ENCODE measurements at regions not wholly inside any gene's neighbourhood (a gene's known extent, or its start where the extent isn't known, plus 50 kb on each side); places are given as distances from the start of the nearest gene placed in this dataset.

DNA sequence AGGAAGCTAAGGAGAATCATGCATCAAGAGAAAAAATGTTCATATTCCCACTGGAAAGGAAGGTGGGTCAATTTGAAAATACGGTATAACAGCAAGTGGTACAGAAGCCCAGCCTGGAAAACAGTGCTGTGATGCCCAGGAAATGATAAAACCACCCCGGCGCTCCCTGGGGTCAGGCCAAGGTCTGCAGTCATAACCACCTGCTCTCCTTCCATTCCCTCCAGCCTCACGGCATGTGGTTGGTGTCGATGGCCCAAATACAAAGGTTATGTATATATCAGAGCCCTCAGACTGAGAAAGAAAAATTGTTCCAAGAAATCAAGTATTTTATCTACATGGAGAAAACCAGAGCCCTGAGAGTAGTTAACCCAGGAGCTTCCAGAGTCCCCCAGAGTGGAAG is 208.1 kb upstream of the CDYL start:
- no peak for DNase-seq (ENCODE audit: extremely low spot score)
- TF ChIP-seq EP300 (IDR thresholded peaks at IDR 0.05) (no peak), POLR2AphosphoS5 (IDR thresholded peaks at IDR 0.05) (no peak), POLR2A (IDR thresholded peaks at IDR 0.05; ENCODE audit: low read depth) (no peak)
- TF ChIP-seq, protein P1, sequence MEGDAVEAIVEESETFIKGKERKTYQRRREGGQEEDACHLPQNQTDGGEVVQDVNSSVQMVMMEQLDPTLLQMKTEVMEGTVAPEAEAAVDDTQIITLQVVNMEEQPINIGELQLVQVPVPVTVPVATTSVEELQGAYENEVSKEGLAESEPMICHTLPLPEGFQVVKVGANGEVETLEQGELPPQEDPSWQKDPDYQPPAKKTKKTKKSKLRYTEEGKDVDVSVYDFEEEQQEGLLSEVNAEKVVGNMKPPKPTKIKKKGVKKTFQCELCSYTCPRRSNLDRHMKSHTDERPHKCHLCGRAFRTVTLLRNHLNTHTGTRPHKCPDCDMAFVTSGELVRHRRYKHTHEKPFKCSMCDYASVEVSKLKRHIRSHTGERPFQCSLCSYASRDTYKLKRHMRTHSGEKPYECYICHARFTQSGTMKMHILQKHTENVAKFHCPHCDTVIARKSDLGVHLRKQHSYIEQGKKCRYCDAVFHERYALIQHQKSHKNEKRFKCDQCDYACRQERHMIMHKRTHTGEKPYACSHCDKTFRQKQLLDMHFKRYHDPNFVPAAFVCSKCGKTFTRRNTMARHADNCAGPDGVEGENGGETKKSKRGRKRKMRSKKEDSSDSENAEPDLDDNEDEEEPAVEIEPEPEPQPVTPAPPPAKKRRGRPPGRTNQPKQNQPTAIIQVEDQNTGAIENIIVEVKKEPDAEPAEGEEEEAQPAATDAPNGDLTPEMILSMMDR (IDR thresholded peaks at IDR 0.05), result no peak
- H3K27ac ChIP-seq (replicated peaks in 1 of 4), result no peak overlapping the region

DNA sequence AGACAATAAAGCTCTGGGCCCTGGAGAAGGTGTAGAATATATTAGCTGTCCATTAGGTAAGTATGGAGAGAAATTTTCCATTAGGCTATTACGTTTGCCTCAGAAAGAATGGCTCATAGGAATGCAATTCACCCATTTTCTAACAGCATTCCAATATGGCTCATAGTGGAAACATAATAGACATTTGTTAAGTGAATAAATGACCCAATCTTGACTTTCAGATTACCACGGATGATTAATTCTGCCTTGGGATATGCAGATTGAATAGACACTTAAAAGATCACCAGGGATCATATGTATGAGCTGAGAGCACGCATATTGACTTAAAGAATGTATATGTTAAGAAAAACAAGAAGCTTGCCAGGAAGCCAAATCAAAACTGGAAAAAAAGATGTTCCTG is 209.1 kb upstream of the CDYL start:
- intact Hi-C loops (cut with DNase I), result no loop called here
- TF ChIP-seq POLR2A (IDR thresholded peaks at IDR 0.05; ENCODE audit: low read depth) (no peak), POLR2AphosphoS5 (IDR thresholded peaks at IDR 0.05) (no peak), EP300 (IDR thresholded peaks at IDR 0.05) (no peak)
- TF ChIP-seq, protein P1 (IDR thresholded peaks at IDR 0.05), result no peak
- H3K27me3 ChIP-seq, result no peaks in the 10 kb centered on the region
- WGBS, result 71% methylated on average over 3 of the region's 3 CpGs
- DNase-seq (ENCODE audit: extremely low spot score), result no peak
- no peak overlapping the region for H3K27ac ChIP-seq (replicated peaks in 1 of 4)
- no peaks in the 10 kb centered on the region for H3K36me3 ChIP-seq
- H3K9me3 ChIP-seq, result peaks cover 0 to 22% (median 20%) of the 10 kb centered on the region in 4 donors
- peaks cover 0 to 13% (median 11%) of the 10 kb centered on the region in 4 donors for H3K4me1 ChIP-seq
- no peak overlapping the region for H3K4me3 ChIP-seq

More for the DNA sequence above, 208.1 kb upstream of the CDYL start:
- intact Hi-C loops (cut with DNase I), result no loop called here
- no peaks in the 10 kb centered on the region for H3K36me3 ChIP-seq
- H3K4me1 ChIP-seq, result peaks cover 0 to 13% (median 11%) of the 10 kb centered on the region in 4 donors
- peaks cover 0 to 22% (median 21%) of the 10 kb centered on the region in 4 donors for H3K9me3 ChIP-seq
- 85% methylated on average over 5 of the region's 5 CpGs for WGBS
- H3K4me3 ChIP-seq, result no peak overlapping the region
- H3K27me3 ChIP-seq, result no peaks in the 10 kb centered on the region

DNA sequence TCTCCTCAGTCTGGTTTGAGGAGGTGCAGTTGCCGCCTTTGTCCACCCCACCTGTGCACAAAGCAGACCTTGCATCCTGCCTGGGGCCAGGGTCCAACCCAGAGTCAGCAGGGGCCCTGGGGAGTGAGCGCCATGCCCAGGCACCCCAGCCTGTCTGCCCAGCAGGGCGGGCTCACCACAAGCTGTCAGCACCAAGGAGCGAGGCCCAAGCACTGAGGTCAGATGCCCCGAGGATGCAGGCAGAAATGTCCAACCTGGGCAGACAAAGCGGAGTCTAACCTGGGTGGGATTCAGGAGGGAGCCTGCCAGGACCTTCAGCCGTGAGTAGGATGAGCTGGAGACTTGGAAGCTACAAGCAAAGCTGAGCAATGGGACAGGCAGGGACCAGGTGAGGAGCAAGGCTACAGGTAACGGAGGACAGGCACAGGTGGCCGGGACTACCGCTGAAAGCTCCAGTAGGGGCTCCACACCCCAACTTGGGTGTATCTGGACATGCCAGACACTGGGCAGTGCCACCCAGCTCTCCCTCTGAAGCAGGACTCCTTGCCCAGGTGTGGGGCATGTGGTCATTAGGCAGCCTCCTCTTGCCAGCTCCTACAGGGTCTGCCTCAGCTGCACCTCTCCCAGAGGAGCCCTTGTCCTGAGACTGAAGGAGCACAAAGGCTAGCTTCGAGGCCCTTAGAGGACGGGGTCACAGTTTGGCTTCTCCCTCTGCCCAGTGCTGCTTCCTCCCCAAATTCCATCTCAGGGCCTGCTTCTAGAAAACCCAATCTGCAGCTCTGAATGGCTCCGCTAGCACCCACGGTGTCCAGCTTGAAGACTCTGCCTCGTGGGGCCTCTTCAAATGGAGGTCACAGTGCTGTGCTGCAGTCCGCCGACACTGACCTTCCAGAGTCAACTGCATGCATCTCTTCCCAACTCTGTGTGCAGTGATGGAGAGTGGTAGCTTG is 210.6 kb upstream of the CDYL start:
- DNase-seq (ENCODE audit: extremely low spot score), result peak; percentile 91
- Histone ChIP-seq H3K4me3 (no peak overlapping the region), H3K9me3 (peaks cover 0 to 9% (median 8%) of the 10 kb centered on the region in 4 donors), H3K4me1 (peaks cover 0 to 13% (median 11%) of the 10 kb centered on the region in 4 donors), H3K27ac (replicated peaks in 1 of 4) (peak overlapping the region in 3 of 4 donors; percentile 33 to 65 (median 44)), H3K27me3 (no peaks in the 10 kb centered on the region), H3K36me3 (no peaks in the 10 kb centered on the region)
- intact Hi-C loops (cut with DNase I), result no loop called here
- 82% methylated on average over 13 of the region's 17 CpGs for WGBS
- TF ChIP-seq POLR2AphosphoS5 (IDR thresholded peaks at IDR 0.05) (no peak), POLR2A (IDR thresholded peaks at IDR 0.05; ENCODE audit: low read depth) (no peak), EP300 (IDR thresholded peaks at IDR 0.05) (no peak)
- TF ChIP-seq, protein P1 (IDR thresholded peaks at IDR 0.05), result no peak

DNA sequence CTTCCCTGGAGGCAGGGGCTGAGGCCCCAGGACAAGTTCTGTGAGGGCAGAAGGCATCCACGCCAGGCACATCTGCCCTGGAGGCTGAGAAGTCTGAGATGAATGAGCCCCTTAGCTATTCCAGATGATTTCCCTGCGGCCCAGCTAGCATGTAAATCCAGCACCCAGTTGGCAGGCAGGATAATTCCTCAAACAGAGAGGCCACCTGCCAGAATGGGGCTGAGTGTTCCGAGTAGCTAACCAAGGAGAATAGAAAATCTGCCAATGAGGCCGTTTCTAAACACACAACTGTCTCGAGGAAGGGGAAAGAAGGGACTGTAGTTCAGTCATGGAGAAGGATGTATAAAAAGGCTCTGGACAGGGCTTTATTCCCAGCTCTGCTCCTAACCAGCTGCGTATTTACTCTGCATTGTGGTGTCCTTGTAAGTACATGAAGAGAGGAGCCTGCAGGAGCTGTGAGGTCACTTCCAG is 211.4 kb upstream of the CDYL start:
- DNase-seq (ENCODE audit: extremely low spot score), result no peak
- TF ChIP-seq, protein P1 (IDR thresholded peaks at IDR 0.05), result no peak
- TF ChIP-seq POLR2AphosphoS5 (IDR thresholded peaks at IDR 0.05) (no peak), EP300 (IDR thresholded peaks at IDR 0.05) (no peak), POLR2A (IDR thresholded peaks at IDR 0.05; ENCODE audit: low read depth) (no peak)
- H3K4me1 ChIP-seq, result peaks cover 0 to 13% (median 11%) of the 10 kb centered on the region in 4 donors
- 44% methylated on average over 4 of the region's 6 CpGs for whole genome bisulfite sequencing
- H3K4me3 ChIP-seq, result no peak overlapping the region
- no peaks in the 10 kb centered on the region for H3K27me3 ChIP-seq
- H3K36me3 ChIP-seq, result no peaks in the 10 kb centered on the region
- H3K27ac ChIP-seq (replicated peaks in 1 of 4), result peak overlapping the region; percentile 13 to 65 (median 38)
- intact Hi-C loops (cut with DNase I), result no loop called here
- H3K9me3 ChIP-seq, result peaks cover 0 to 2% (median 1%) of the 10 kb centered on the region in 4 donors
